MM.1S (cell line): ENCODE measurements at regions not wholly inside any gene's neighbourhood (a gene's known extent, or its start where the extent isn't known, plus 50 kb on each side); places are given as distances from the start of the nearest gene placed in this dataset.

Source experiments
- DNase-seq: peaks from one replicate; pipeline ENCODE4 v3.0.0-alpha.2; 2015
- H2AFZ ChIP-seq: fragments of 300-600 bp; sonication (generic); 2 replicates; pipeline ENCODE4 v1.6.0; 2016; ENCODE audit warnings: antibody characterized with exemption, low read length
- H3F3A ChIP-seq: fragments of 300-600 bp; sonication (generic); 2 replicates; pipeline ENCODE4 v1.6.1; 2016; ENCODE audit warnings: mild to moderate bottlenecking, antibody characterized with exemption, low read length, moderate library complexity, mixed read lengths; ENCODE audit not compliant: insufficient read depth
- H3K27ac ChIP-seq: fragments of 300-600 bp; sonication (generic); 2 replicates; pipeline ENCODE4 v1.5.1; 2016; ENCODE audit warnings: mild to moderate bottlenecking, low read length
- H3K27me3 ChIP-seq: fragments of 300-600 bp; sonication (generic); replicated peaks from 2 replicates; pipeline ENCODE4 v1.6.0; 2016; ENCODE audit warnings: low read length; ENCODE audit not compliant: insufficient read depth
- H3K36me3 ChIP-seq: fragments of 300-600 bp; sonication (generic); replicated peaks from 2 replicates; pipeline ENCODE4 v1.6.1; 2016; ENCODE audit warnings: mild to moderate bottlenecking, low read length, mixed read lengths; ENCODE audit not compliant: insufficient read depth
- H3K4me1 ChIP-seq: fragments of 300-600 bp; sonication (generic); 2 replicates; pipeline ENCODE4 v1.6.1; 2016; ENCODE audit warnings: low read length, mixed read lengths
- H3K4me2 ChIP-seq: fragments of 300-600 bp; sonication (generic); 2 replicates; pipeline ENCODE4 v1.6.0; 2016; ENCODE audit warnings: low read depth, low read length
- H3K4me3 ChIP-seq: fragments of 300-600 bp; sonication (generic); 2 replicates; pipeline ENCODE4 v1.5.1; 2016; ENCODE audit warnings: low read length, mixed read lengths
- H3K79me2 ChIP-seq: fragments of 300-600 bp; sonication (generic); 2 replicates; pipeline ENCODE4 v1.6.1; 2016; ENCODE audit warnings: mixed run types, low read length, mixed read lengths
- H3K9ac ChIP-seq: fragments of 300-600 bp; sonication (generic); 2 replicates; pipeline ENCODE4 v1.6.1; 2016; ENCODE audit warnings: low read length, mixed read lengths
- H3K9me2 ChIP-seq: fragments of 300-600 bp; sonication (generic); replicated peaks from 2 replicates; pipeline ENCODE4 v1.6.1; 2016; ENCODE audit warnings: mild to moderate bottlenecking, low read length, mixed read lengths; ENCODE audit not compliant: insufficient read depth
- H3K9me3 ChIP-seq: fragments of 300-600 bp; sonication (generic); replicated peaks from 2 replicates; pipeline ENCODE4 v1.6.1; 2016; ENCODE audit warnings: mild to moderate bottlenecking, low read length, mixed read lengths; ENCODE audit not compliant: insufficient read depth
- H4K20me1 ChIP-seq: fragments of 300-600 bp; sonication (generic); 2 replicates; pipeline ENCODE4 v1.6.1; 2016; ENCODE audit warnings: mild to moderate bottlenecking, low read length, moderate library complexity, mixed read lengths; ENCODE audit not compliant: insufficient read depth
- CTCF ChIP-seq: fragments of 300-600 bp; sonication (generic); IDR thresholded peaks from 2 replicates; pipeline ENCODE4 v1.5.1; 2016; ENCODE audit warnings: antibody characterized with exemption, low read length, mixed read lengths
- EZH2 ChIP-seq: fragments of 300-600 bp; sonication (generic); optimal IDR thresholded peaks from 2 replicates; pipeline ENCODE3; 2017; ENCODE audit warnings: low read depth, mild to moderate bottlenecking, antibody characterized with exemption, low read length, mixed read lengths
- EZH2phosphoT487 ChIP-seq: fragments of 300-600 bp; sonication (generic); IDR thresholded peaks from 2 replicates; pipeline ENCODE4 v1.6.1; 2018; ENCODE audit warnings: antibody characterized with exemption, low read length

- Histone ChIP-seq H3K4me2 (no peak overlapping the region), H3K4me3 (no peak overlapping the region), H4K20me1 (no peaks in the 10 kb centered on the region), H3K79me2 (no peaks in the 10 kb centered on the region), H3K9ac (no peak overlapping the region), H3K4me1 (no peaks in the 10 kb centered on the region), H2AFZ (no peak overlapping the region), H3K27me3 (no peaks in the 10 kb centered on the region), H3K9me2 (no peaks in the 10 kb centered on the region), H3K9me3 (no peaks in the 10 kb centered on the region), H3F3A (no peaks in the 10 kb centered on the region), H3K27ac (no peak overlapping the region), H3K36me3 (no peaks in the 10 kb centered on the region)
- TF ChIP-seq EZH2 (no peak), EZH2phosphoT487 (no peak), CTCF (no peak)
- no peak for DNase-seq
Measured at GRCh38 chrX:95860127-95860526, 824.5 kb upstream of the DIAPH2 start.

GRCh38 chrX:95875661-95876060 is 809.0 kb upstream of the DIAPH2 start:
- no peak overlapping the region for H3K27ac ChIP-seq
- no peak overlapping the region for H3K4me3 ChIP-seq
- TF ChIP-seq EZH2phosphoT487 = no peak
- no peak for TF ChIP-seq CTCF
- TF ChIP-seq EZH2 = no peak
- no peaks in the 10 kb centered on the region for H3F3A ChIP-seq
- H3K9ac ChIP-seq = no peak overlapping the region
- no peaks in the 10 kb centered on the region for H4K20me1 ChIP-seq
- no peak for DNase-seq
- H3K27me3 ChIP-seq = no peaks in the 10 kb centered on the region
- no peaks in the 10 kb centered on the region for H3K9me3 ChIP-seq
- no peaks in the 10 kb centered on the region for H3K9me2 ChIP-seq
- no peaks in the 10 kb centered on the region for H3K79me2 ChIP-seq
- no peaks in the 10 kb centered on the region for H3K4me1 ChIP-seq
- no peak overlapping the region for H3K4me2 ChIP-seq
- no peak overlapping the region for H2AFZ ChIP-seq
- H3K36me3 ChIP-seq = no peaks in the 10 kb centered on the region

DNA sequence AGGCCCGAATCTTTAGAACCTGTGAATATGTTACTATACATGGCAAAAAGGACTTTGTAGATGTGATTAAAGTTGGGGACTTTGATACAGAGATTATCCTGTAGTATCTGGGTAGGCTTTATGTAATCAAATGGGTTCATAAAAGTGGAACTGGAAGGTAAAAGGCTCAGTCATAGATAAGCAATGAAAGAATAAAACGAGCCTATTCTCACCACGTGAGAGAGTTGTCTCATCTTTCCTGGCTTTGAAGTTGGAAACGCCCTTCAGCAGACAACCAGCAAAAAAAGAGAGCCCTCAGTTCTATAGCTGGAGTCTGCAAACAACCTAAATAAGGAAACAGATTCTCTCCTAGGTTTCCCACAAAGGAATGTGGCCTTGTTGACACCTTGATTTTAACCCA is 805.8 kb upstream of the DIAPH2 start:
- Histone ChIP-seq H3K27me3 (no peaks in the 10 kb centered on the region), H3K9me2 (no peaks in the 10 kb centered on the region), H3K9ac (no peak overlapping the region), H3K4me1 (no peaks in the 10 kb centered on the region), H3K4me3 (no peak overlapping the region), H2AFZ (no peak overlapping the region), H4K20me1 (no peaks in the 10 kb centered on the region), H3K9me3 (no peaks in the 10 kb centered on the region), H3K79me2 (no peaks in the 10 kb centered on the region), H3K36me3 (no peaks in the 10 kb centered on the region), H3F3A (no peaks in the 10 kb centered on the region), H3K4me2 (no peak overlapping the region), H3K27ac (no peak overlapping the region)
- TF ChIP-seq CTCF (no peak), EZH2 (no peak)
- DNase-seq = no peak
